Activated T-cell treated with anti-CD3 and anti-CD28 coated beads, Interleukin-2, amount 50 U/mL, for 72 hours (primary cell): ENCODE measurements at regions not wholly inside any gene's neighbourhood (a gene's known extent, or its start where the extent isn't known, plus 50 kb on each side); places are given as distances from the start of the nearest gene placed in this dataset.

Experiments
- ATAC-seq, 2 donors: fragments of 150-1000 bp; cut with Tn5 transposase; replicated peaks in 1 of 2; 2 replicates each; pipeline ENCODE4 v1.10.0; 2021; ENCODE audit warnings: moderate library complexity in 2 of 2, mild to moderate bottlenecking in 1 of 2
- DNase-seq, 2 donors: peaks; one replicate each; pipeline ENCODE4 v3.0.0; 2021 to 2022; ENCODE audit warnings: mixed read lengths in 1 of 2
- H3K27ac Mint-ChIP-seq: one replicate; pipeline ENCODE4 v1.8.0; 2022; ENCODE audit warnings: mild to moderate bottlenecking, moderate library complexity, mixed read lengths
- H3K27me3 Mint-ChIP-seq: one replicate; pipeline ENCODE4 v1.8.0; 2022; ENCODE audit warnings: low read depth, mixed read lengths
- H3K36me3 Mint-ChIP-seq, 2 donors: one replicate each; pipeline ENCODE4 v1.8.0; 2022; ENCODE audit warnings: mixed read lengths in 2 of 2, mild to moderate bottlenecking in 1 of 2; ENCODE audit not compliant: insufficient read depth in 2 of 2
- H3K4me1 Mint-ChIP-seq: one replicate; pipeline ENCODE4 v1.8.0; 2022; ENCODE audit warnings: low read depth, mixed read lengths
- H3K4me3 Mint-ChIP-seq, 2 donors: one replicate each; pipeline ENCODE4 v1.8.0; 2022; ENCODE audit warnings: mild to moderate bottlenecking in 2 of 2, mixed read lengths in 2 of 2, moderate library complexity in 2 of 2
- H3K9me3 Mint-ChIP-seq, 2 donors: one replicate each; pipeline ENCODE4 v1.8.0; 2022; ENCODE audit warnings: mixed read lengths in 2 of 2

DNA sequence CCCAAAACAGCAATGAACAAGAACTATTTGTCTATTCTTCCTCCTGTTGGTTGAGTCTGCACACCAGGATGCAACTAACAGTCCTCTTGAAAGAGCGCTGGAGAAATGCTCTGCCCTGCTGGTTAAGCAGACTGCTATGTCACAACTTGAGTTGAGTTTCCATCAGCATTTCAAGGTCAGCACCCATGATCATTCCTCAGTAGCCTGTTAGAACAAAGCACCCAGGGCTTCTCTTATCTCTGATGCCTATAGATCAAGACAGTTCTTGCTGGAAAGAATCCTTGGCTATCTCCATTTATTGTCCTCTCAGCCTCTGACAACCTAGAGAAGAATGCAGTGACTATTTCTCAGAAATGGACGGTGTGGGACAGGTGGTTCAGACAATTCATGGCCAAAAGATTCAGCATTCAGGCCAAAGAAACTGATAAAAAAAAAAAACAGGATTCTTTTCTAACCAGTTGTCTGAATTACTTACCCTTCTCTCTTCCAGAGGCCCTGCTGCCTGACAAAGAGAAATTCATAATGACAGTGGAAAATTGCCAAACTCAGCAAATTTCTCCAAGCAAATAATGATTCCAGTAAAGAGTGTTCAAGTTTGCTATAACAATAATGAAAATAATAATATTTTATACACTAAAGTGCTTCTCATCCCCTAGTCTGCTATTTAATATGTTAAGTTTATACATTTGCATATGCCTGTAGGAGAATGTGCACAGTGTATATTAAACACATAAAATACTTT is 306.7 kb downstream of the EMP1 start:
- Mint-ChIP-seq H3K27ac (no peak overlapping the region), H3K9me3 (no peaks in the 10 kb centered on the region), H3K4me3 (no peak overlapping the region), H3K27me3 (no peaks in the 10 kb centered on the region), H3K36me3 (no peaks in the 10 kb centered on the region), H3K4me1 (no peaks in the 10 kb centered on the region)
- DNase-seq (no peak), ATAC-seq (no peak)

GRCh38 chr12:13499008-13499407 is 302.5 kb downstream of the EMP1 start:
- no peaks in the 10 kb centered on the region for H3K36me3 Mint-ChIP-seq
- ATAC-seq (no peak), DNase-seq (no peak)
- no peak overlapping the region for H3K27ac Mint-ChIP-seq
- no peak overlapping the region for H3K4me3 Mint-ChIP-seq
- no peaks in the 10 kb centered on the region for H3K4me1 Mint-ChIP-seq
- no peaks in the 10 kb centered on the region for H3K27me3 Mint-ChIP-seq
- no peaks in the 10 kb centered on the region for H3K9me3 Mint-ChIP-seq

DNA sequence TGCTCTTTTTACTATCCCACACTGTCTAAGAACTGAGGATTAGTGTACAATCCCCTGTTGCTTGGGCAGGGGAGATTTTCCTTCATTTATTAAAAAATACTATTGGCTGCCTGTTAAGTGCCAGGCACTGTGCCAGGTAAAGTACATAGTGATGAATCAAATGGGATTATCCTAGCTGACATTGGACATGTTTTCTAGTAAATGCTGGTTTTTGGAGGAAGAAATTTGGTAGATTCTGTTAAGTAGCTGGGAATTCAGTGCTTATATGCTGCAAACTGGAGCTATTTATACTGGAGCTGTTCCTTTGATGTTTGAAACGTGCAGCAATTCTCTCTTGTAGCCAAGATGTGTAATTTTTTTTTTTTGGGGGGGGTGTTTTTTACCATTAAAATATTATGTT is 299.6 kb downstream of the EMP1 start:
- DNase-seq = no peak

DNA sequence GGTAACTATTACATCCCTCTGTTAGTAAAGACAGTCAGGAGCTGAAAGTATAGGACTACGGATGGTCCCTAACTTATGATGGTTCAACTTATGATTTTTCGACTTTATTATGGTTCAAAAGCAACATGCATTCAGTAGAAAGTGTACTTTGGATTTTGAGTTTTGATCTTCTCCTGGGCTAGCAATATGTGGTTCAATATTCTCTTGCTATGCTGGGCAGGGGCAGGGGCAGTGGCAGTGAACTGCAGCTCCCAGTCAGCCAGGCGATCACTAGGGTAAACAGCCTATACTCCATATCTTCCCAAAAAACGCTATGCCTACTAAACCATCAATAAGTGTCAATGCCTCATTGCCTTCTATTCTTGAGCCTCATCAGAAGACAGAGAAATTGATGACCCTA is 292.7 kb downstream of the EMP1 start:
- H3K4me3 Mint-ChIP-seq = no peak overlapping the region
- H3K4me1 Mint-ChIP-seq = no peaks in the 10 kb centered on the region
- no peak for ATAC-seq
- peaks cover 22% of the 10 kb centered on the region for H3K27me3 Mint-ChIP-seq
- H3K27ac Mint-ChIP-seq = no peak overlapping the region
- peaks cover 0 to 4% of the 10 kb centered on the region in 2 donors for H3K9me3 Mint-ChIP-seq
- peaks cover 0 to 2% of the 10 kb centered on the region in 2 donors for H3K36me3 Mint-ChIP-seq
- no peak for DNase-seq

More for the DNA sequence above, 299.6 kb downstream of the EMP1 start:
- H3K4me1 Mint-ChIP-seq = no peaks in the 10 kb centered on the region
- H3K9me3 Mint-ChIP-seq = peaks cover 0 to 2% of the 10 kb centered on the region in 2 donors
- peaks cover 0 to 2% of the 10 kb centered on the region in 2 donors for H3K36me3 Mint-ChIP-seq
- no peak overlapping the region for H3K27ac Mint-ChIP-seq
- H3K27me3 Mint-ChIP-seq = peaks cover 12% of the 10 kb centered on the region
- ATAC-seq = no peak
- no peak overlapping the region for H3K4me3 Mint-ChIP-seq

DNA sequence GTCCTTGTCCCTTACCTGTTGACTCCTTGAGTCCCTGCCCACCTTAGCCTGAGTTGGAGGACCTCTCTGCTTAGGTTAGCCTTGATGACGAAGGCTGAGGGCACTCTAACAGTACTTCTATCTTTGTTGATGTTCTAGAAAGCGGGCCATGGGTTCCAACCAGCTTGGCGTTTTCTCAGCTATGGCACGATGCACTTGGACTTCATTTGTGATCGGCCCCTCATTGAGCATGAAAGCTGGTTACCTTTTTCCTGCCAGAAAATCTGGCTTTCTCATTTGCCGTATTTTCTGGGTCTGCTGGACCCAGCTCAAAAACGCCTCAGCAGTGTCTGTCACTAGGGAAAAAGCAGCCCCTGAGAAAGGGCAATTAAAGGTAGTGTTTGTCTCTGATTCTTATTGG is 290.8 kb downstream of the EMP1 start:
- peaks cover 0 to 2% of the 10 kb centered on the region in 2 donors for H3K9me3 Mint-ChIP-seq
- no peaks in the 10 kb centered on the region for H3K36me3 Mint-ChIP-seq
- no peaks in the 10 kb centered on the region for H3K4me1 Mint-ChIP-seq

DNA sequence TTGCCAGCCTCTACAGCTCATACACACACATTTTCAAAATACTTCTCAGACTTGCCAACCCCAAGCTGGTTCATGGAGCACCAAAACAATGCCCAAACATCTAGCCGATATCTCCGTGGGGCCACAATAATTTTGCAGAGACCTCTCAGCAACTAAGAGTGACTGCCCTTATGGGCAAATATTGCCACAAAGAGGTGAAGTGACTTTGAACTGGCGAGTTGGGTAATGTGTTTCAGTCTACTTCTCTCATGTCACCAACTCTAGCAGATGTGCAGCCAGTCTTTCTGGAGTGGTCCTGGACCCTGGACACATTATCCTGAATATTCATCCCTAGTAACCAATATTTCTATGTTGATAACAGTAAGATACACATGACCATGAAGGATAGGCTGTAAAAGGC is 290.3 kb downstream of the EMP1 start:
- DNase-seq = no peak
- no peaks in the 10 kb centered on the region for H3K36me3 Mint-ChIP-seq
- no peak overlapping the region for H3K27ac Mint-ChIP-seq
- H3K4me3 Mint-ChIP-seq = no peak overlapping the region
- H3K27me3 Mint-ChIP-seq = peaks cover 21% of the 10 kb centered on the region
- H3K9me3 Mint-ChIP-seq = peaks cover 0 to 2% of the 10 kb centered on the region in 2 donors
- H3K4me1 Mint-ChIP-seq = no peaks in the 10 kb centered on the region
- no peak for ATAC-seq

More for the DNA sequence above, 290.8 kb downstream of the EMP1 start:
- H3K27me3 Mint-ChIP-seq = peaks cover 22% of the 10 kb centered on the region
- no peak overlapping the region for H3K27ac Mint-ChIP-seq
- DNase-seq (no peak), ATAC-seq (no peak)
- H3K4me3 Mint-ChIP-seq = no peak overlapping the region

DNA sequence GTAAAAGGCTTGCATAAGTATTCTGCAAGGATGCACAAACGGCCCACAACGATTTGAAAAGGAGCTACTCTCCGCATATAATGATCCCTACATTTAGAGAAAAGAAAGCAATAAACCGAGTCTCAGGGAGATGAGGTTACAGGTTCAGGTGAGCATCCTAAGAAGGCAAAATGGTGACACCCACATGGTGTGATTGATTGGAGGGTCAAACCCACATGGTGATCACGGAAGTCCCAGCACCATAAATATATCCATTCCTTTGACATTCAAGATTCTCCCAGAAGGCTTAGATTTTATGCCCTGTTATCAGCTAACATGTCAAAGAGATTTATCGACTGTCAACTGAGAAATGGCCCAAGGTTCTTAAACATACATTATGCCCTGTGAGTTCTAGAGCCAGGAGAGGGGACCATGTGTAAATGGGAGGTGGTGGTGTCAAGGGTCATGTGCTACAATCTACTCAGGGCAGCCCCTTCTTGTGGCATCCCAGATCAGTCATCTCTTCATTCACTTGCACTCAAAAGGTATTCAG is 282.2 kb downstream of the EMP1 start:
- ATAC-seq = no peak
- no peaks in the 10 kb centered on the region for H3K4me1 Mint-ChIP-seq
- no peak overlapping the region for H3K4me3 Mint-ChIP-seq
- H3K27ac Mint-ChIP-seq = no peak overlapping the region
- peaks cover 13% of the 10 kb centered on the region for H3K27me3 Mint-ChIP-seq
- H3K9me3 Mint-ChIP-seq = peaks cover 0 to 2% of the 10 kb centered on the region in 2 donors
- no peaks in the 10 kb centered on the region for H3K36me3 Mint-ChIP-seq
- no peak for DNase-seq

- ATAC-seq = no peak
- H3K4me1 Mint-ChIP-seq = peaks cover 9% of the 10 kb centered on the region
- peaks cover 20% of the 10 kb centered on the region for H3K27me3 Mint-ChIP-seq
- H3K36me3 Mint-ChIP-seq = no peaks in the 10 kb centered on the region
- DNase-seq = no peak
- H3K9me3 Mint-ChIP-seq = no peaks in the 10 kb centered on the region
- H3K27ac Mint-ChIP-seq = no peak overlapping the region
- no peak overlapping the region for H3K4me3 Mint-ChIP-seq
Measured at GRCh38 chr12:13474381-13474780, 277.9 kb downstream of the EMP1 start.

DNA sequence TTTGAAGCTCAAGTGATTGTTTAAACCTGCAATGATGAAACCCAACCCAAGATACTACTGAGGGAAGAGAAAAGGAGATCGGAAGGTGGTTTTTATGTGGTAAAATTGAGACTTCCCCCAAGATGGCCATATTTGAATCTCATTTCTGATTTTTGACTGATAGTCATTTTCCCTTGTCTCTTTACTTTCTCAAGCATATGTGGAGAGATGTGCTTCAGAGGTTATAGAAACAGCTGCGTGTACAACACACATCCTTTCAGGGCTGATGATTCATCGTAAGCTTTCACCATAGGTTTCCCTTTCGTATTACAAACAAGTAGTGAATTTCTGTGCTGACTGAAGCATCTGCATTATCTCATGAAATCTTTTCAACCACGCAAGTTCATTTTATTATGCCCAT is 276.2 kb downstream of the EMP1 start:
- H3K9me3 Mint-ChIP-seq = no peaks in the 10 kb centered on the region
- DNase-seq (no peak), ATAC-seq (peak; percentile 93 to 95)
- peaks cover 32% of the 10 kb centered on the region for H3K27me3 Mint-ChIP-seq
- no peaks in the 10 kb centered on the region for H3K36me3 Mint-ChIP-seq
- peaks cover 9% of the 10 kb centered on the region for H3K4me1 Mint-ChIP-seq
- H3K27ac Mint-ChIP-seq = no peak overlapping the region
- no peak overlapping the region for H3K4me3 Mint-ChIP-seq

DNA sequence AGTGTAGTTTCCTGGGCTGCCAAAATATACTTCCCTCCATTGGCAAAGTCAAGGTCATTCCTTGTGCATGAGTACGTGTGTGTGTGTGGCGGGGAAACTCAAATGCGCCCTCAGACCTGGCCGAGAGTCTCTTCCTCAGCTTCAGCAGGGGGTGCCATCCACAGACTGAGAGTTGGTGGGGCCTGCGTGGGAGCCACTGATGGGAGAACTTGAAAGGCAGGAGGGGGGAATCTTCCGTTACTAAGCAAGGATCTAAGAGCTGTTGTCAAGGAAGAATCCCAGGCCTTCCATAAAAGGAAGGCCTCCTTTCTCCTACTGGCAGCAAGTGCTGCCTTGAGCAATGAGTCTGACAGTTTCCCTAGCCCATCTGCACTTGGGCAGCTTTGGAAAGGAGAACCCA is 274.9 kb downstream of the EMP1 start:
- no peak overlapping the region for H3K27ac Mint-ChIP-seq
- H3K9me3 Mint-ChIP-seq = no peaks in the 10 kb centered on the region
- H3K27me3 Mint-ChIP-seq = peaks cover 37% of the 10 kb centered on the region
- ATAC-seq (no peak), DNase-seq (no peak)
- H3K4me3 Mint-ChIP-seq = no peak overlapping the region
- H3K36me3 Mint-ChIP-seq = no peaks in the 10 kb centered on the region
- H3K4me1 Mint-ChIP-seq = peaks cover 9% of the 10 kb centered on the region

DNA sequence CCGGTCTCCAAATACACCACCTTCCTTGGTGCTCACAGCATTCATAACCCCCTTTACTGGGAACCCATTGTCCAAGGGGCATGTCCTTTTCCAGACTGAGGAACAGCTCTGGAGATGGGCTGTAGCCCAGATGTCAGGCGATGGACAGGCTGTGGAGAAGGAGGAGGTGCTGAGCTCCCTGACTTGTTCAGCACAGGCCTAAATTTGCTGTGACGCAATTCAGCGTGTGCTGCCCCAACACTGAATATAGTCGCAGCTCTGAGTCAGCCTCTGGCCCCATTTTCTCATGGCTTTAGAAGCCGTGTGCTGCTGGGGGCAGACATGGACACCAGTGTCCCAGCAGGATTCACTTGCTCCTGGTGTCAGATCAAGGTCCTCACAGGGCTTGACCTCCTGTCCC is 269.1 kb downstream of the EMP1 start:
- DNase-seq (no peak), ATAC-seq (no peak)
- Mint-ChIP-seq H3K27me3 (peaks cover 23% of the 10 kb centered on the region), H3K4me1 (no peaks in the 10 kb centered on the region), H3K9me3 (no peaks in the 10 kb centered on the region), H3K27ac (no peak overlapping the region), H3K36me3 (no peaks in the 10 kb centered on the region), H3K4me3 (no peak overlapping the region)

- Mint-ChIP-seq H3K9me3 (no peaks in the 10 kb centered on the region), H3K4me1 (no peaks in the 10 kb centered on the region), H3K4me3 (no peak overlapping the region), H3K27me3 (peaks cover 17% of the 10 kb centered on the region), H3K36me3 (no peaks in the 10 kb centered on the region), H3K27ac (no peak overlapping the region)
- ATAC-seq = no peak
- DNase-seq = no peak
Measured at GRCh38 chr12:13463189-13463588, 266.7 kb downstream of the EMP1 start.

GRCh38 chr12:13462450-13462849 is 265.9 kb downstream of the EMP1 start:
- Mint-ChIP-seq H3K27me3 (peaks cover 11% of the 10 kb centered on the region), H3K9me3 (no peaks in the 10 kb centered on the region), H3K36me3 (no peaks in the 10 kb centered on the region), H3K4me3 (no peak overlapping the region), H3K27ac (no peak overlapping the region), H3K4me1 (no peaks in the 10 kb centered on the region)
- ATAC-seq (no peak), DNase-seq (no peak)

DNA sequence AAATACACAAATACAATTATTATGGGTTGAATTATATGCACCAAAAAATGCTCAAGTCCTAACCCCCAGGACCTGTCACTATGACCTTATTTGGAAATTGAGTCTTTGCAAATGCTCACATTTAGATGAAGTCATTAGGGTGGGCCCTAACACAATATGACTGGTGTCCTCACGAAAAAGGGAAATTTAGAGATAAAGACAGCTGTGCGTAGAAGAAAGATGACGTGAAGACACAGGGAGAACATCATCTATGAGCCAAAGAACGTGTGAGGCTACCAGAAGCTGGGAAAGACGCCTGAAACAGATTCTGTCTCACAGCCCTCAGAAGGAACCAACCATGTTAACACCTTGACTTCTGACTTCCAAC is 259.2 kb downstream of the EMP1 start:
- Mint-ChIP-seq H3K27ac (no peak overlapping the region), H3K36me3 (no peaks in the 10 kb centered on the region), H3K4me3 (no peak overlapping the region), H3K4me1 (no peaks in the 10 kb centered on the region), H3K27me3 (peaks cover 8% of the 10 kb centered on the region), H3K9me3 (no peaks in the 10 kb centered on the region)
- DNase-seq = no peak
- ATAC-seq = no peak
